ENCODE measurements at regions not wholly inside any gene's neighbourhood (a gene's known extent, or its start where the extent isn't known, plus 50 kb on each side); places are given as distances from the start of the nearest gene placed in this dataset.
A peak's percentile ranks its signal among the peaks of the same experiment; 100 is the strongest.

DNA sequence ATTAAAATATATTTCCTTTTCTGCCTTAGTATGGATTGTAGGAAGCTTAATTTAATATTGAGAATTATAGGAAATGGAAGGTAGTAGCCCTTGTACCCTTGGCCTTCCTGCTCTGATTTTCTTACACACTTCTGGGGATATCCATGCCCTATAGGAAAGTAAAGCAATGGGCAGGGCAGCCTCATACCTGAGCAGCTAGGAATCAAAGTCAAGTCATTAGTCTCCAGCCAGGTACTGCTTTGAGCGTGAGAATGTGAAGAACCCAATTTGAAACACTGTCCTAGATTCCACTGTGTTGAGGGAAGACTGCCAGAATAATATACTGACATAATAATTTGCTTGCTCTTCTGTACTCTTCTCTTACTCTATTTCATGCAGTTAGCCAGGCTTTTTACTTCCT is 51.0 kb upstream of the L3MBTL3 start:
- DNase-seq: no peak

DNA sequence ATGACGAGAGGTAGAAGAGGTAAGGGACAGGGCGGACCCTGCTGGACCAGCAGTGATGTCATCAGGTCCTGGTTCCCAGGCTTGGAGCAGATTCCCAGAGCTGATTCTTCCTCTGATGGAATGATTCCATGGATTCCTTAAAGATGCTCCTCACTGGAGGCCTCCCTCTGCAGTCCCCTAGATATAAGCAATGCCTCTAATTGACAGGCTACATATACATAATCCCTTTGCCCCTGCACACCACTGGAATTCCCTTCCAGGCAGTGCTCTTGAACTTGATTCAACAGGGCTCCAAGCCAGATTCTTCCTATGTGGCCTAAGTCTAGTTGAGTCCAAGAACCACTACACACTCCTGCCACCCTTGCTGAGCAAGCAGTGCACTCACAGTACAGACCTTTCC is 52.3 kb upstream of the L3MBTL3 start:
- peak; percentile 1 for DNase-seq

DNA sequence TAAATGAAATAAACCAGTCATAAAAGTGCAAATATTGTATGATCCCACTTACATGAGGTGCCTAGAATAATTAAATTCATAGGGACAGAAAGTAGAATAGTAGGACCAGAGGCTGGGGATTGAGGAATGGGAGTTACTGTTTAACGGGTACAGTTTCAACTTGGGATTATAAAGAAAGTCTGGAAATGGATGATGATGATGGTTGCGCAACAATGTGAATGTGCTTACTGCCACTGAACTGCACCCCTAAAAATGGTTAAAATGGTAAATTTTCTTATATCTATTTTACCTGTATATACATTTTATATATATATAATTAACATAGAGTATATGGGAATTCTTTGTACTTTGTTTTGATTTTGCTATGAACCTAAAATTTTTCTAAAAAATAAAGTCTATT is 53.3 kb upstream of the L3MBTL3 start:
- no peak for DNase-seq

DNA sequence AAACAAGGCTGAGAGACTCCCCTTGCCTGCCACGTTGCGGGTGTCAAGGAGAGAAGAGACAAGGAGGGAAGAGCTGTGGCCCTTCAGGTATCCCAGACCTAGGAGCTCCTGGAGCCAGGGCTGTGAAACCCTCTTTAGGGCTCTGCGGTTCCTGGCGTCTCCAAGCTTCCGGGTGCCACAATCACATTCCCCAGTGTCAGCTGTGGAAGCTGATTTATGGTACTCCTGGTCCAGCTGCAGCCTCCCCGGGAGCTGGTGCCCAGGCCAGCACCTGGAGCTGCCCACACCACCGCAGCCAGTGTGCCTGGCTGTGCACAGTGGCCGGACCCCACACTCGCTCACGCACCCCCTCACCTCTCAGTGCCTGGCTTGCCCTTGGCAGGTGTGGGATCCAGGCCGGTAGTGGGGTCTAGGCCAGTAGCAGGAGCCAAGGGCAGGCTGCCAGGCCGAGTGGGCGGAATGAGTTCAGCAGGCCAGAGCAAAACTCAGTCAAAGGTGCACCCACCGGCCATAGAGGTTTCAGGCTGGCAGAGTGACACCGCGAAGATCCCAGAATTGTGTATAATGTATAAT is 58.9 kb upstream of the L3MBTL3 start:
- no peak for DNase-seq

DNA sequence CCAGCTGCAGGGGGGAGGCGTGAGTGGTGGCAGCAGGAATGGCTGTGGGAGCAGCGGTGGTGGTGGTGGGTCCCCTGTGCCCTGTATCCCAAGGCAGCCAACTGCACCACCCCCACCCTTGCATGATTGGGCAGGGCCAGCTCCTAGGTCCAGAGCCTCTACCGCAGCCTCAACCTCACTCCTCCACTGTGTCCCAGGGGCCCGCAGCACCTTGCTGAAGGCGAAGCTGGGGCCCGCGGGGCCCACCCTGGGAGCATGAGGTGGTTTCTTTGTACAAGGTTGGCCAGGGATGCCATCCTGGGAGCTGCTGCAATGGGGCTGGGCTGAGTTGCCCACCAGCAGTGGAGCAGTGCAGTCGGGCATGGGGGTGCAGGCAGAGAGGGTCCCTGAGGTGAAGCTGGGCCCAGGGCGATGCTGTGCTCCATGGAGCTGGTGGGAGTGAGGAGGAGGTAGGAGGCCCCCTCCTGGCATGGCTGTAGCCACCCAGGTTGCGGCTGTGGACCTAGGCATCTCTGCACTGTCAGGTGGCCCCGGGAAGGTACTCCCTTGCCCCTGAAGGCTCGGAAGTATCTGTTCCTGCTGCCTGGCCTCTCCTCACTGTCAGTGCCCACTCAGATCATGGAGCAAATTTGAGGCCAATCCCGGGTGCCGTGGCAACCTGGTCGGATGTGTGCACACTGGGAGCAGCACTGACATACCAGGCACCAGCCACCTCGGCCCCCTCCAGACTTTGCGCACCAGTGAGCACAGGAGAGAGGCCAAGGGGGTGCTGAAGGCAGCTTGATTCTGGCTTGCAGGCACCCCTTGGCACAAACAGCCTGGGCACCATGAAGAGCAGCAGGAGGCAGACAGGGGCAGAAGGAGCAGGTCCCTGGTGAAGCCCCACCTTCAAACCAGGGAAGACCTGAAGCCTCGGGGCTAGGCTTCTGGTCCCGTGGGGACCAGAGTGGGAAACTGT is 60.2 kb upstream of the L3MBTL3 start:
- no peak for DNase-seq

DNA sequence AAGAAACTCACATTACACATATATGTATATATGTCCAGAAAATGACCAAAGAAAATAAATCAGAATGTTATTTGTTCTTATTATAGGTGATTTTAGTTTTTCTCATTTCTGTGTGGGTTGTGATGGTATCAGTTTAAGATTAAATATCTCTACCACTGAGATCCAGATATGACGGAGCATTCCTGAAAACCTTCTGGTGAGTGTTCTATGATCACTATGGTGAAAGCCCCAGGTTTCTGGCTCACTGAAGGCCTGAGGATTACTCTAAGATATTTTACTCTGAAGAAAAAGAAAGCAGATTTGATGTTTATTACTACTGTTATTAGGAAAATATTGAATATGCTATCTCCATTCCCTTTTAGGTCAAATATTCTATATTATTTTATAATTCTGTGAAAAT is 62.8 kb upstream of the L3MBTL3 start:
- DNase-seq: no peak

DNA sequence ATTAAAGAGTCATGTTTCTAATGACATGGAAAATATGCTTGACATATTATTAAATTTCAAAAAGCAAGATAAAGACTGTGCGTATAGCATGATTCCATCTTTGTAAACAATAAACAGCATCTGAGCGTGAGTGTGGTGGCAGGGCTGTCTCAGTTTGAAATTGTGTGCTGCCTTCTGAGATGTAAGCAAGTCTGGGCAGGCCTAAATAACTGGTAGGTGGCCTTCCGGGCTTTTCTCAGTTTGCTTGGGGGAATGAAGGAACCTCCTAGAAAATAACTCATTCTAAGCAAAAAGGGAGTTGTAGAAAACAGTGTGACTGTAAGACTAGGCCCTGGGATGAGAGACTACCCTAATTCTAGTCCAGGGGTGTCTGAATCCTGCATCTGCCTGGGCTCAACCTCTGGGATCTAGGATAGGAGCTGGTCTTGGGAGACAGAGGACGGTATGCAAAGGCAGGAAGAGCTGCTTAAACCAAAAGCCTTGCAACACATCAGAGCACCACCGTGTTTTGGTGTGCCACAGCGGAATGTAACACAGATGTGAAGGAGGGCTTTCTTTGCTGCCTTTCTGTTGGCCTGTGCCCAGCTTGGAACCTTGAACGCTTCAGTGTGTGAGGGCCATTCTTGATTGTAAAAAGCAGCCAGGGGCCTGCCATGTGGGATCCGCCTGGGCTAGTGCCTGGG is 63.5 kb upstream of the L3MBTL3 start:
- peak; percentile 9 for DNase-seq

DNA sequence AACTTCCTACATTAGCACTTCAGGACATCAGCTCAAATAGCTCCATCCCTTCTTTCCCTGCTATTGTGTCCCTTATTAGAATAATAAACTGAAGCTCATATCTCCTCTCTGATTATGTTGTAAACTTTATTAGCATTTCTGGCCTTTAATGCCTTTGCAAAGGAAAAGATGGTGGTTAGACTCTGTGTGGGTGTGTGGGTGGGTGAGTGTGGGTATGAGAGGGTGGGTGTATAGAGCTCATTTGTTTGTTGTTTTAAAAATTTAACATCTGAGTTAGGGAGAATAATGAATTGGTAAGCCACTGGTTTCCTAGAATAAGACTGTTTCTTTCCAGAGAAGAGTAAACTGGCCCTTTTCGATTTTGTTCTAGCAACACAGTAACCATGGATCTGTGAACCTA is 70.6 kb upstream of the L3MBTL3 start:
- DNase-seq: no peak

DNA sequence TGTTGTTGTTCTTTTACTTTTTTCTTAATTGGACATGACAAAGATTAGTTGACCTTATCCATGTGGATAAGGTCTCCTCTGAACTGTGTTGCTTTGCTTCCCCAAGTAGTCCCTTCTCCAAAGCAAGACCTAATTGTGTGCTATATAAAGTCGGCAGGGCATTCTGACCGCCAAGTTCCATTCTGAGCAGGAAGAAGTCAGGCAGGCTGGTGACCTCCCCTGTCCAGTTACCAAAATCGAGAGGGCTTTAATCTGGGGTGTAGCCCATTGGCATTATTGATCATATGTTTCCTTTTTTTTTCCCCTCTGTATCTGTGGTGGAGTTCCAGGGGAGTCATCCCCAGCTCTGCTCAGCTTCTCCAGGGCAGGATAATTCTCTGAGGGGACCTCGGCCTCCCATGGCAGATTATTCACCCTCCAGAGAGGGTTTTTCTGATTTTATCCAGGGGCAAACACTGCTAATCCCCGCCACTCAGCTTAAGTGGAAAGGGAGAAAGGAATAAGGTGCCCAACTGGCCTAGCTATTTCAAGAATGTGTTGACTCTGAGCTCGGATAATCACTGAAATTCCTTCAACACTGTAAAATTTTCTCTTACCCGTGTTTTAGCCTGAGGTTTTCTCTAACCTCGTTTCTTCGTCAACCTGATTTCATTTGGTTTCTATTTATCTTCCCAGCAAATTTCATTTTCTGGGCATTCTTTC is 71.8 kb upstream of the L3MBTL3 start:
- DNase-seq: no peak

DNA sequence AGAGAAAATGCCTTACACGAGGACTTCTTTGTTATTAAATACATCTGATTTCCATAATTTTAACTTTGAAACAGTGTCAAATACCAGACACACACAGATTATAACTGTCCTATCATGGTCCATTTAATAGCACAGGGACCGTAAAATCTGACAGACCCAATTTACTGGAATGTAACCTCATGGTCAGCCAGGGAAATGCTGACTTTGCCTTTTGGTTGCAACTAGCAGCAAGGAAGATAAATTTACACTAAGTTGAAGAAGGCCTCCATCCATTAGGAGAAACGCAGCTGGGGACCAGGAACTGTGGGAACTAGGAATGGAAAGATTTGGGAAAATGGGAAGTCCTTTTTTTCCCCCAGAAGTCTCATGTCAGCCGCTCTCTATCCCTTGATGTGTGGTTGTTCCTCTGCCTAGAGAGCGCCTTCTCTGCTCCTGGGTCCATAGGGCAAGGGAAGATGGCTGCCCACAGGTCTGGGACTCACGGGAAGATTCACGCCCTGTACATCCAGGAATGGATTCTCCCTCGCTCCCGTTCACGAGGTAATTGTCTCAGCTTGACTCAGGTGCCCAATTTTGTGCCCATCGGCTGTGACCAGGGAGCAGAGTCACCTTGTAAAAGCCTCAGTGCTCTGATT is 74.6 kb upstream of the L3MBTL3 start:
- no peak for DNase-seq

DNA sequence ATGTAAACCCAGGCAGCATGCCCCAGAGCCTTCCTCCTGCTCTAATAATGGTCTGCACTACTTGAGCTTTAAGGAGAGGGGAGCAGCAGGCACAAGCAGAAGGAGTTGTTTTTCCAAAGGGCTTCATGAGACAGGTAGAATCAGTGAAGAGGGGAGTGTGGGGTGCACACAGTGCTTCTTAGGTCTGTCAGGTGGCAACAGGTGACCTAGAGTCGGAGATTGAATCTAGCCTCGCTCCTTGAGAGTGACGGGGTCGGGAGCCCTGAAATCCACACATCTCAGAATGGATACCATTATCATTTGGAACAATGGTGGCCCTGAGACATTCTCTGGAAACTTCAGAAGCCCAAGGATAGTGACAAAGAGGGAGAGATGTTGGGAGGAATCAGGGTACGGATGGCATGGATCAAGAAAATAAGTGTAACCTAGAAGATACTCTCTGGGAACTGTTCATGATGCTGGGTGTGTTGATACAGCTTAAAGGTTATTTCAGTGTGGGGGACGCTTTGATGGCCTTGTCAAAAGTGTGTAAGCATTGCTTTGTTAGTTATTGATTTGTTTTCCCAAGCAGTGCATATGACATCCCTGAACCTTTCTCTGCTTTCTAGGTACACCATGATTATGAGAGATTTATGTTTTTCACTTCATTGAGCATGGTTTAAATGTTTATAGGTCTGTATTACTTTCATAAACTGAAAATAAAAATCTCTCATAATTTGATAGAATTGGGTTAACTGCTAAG is 77.8 kb upstream of the L3MBTL3 start:
- no peak for DNase-seq

DNA sequence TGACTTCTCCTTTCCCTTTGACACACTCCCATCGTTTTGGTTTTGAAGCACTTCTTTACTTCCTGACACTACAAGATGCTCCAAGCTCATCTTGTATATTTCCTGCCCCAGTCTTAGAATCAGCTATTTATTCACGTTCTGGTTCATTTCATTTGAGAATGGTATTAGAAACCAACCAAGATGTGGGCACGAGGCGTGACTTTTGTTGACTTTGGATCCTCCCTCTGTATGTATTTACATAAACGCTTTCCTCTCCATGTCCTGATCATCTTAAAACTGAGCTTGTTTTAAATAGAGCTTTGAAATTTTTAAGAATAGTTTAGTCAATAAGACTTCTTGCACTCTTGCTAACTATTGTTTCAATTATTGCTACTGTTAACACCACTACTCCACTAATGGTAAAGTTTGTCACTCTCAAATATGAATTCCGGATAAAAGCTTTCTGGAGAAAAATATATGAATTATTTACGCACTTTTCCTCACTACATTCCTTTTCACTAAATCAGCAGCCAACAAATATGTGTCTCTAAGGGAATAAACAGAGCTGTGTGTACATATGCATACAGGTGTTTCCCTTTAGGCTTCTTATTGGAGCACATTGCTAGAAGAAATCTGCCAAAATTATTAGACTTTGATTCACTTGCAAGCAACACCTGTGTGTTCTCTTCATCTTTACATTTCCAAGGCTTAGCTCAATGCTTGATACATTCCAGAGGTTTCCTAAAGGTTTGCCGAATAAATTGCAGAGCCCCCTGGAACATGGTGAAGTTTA is 77.3 kb upstream of the TMEM244 start:
- no peak for DNase-seq

DNA sequence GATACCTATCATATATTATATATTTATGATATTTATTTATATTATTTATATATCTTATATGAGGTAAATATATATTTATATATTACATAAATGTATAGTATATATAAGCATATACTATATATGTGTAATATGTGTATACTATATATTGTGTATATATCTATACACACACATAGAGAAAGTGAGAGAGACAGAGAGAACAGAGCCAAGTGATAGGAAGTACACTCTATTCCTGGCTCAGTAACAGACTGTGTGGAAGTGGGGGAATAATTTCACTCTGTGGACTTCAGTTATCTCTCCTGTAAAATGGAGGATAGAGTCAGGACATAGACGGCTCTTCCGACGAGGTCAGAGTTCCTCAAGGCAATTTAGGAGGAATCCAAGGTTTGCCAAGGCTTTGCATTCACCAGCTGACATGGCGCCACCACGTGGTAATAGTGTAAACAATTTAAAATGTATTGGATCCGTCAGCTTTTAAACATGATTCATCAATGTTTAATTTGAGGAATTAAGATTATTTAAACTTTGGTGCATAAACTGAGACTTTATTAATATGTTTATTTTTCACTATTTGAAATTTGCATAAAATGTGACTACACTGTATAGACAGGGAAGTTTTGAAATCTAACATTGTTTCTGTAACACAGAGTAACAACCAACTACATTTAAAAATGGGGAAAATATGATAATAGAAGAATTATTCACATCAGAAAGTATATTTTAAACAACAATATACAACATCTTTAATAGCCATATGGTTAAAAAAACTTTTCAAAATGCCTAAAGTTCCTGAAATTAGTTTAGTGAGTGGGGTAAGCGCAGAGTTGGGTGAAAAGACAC is 75.4 kb upstream of the TMEM244 start:
- peak; percentile 72 for DNase-seq

DNA sequence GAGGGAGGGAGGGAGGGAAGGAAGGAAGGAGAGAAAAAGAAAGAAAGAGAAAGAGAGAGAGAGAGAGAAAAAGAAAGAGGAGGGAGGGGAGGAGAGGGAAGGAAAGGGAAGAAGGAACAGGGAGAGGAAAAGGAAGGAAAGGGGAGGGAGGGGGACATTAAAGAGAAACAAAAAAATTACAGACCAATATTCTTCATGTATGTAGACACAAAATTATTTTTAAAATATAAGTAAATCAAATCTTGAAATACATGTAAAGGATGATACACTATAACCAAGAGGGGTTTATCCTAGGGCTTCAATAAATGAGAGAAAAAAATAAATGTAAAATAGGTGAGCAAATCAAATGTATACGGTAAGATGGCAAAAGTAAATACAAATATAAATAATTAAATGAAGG is 71.2 kb upstream of the TMEM244 start:
- DNase-seq: no peak

DNA sequence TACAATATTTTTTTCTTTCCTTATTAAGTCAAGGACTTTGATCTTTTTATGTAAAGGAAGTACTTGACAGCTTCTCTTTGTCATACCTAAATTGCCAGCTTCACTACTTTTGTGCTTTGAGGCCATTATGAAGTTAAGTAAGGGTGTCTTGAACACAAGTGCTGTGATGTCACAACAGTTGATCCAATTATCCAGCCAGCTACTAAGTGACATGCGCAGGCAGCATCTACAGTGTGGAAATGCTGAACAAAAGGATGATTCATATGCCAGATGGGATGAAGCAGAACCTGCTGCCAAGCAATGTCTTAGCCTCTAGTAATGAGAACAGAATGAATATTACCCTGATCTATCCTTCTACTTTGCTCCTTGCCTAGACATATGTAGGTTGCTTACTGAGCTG is 68.3 kb upstream of the TMEM244 start:
- peak; percentile 81 for DNase-seq

DNA sequence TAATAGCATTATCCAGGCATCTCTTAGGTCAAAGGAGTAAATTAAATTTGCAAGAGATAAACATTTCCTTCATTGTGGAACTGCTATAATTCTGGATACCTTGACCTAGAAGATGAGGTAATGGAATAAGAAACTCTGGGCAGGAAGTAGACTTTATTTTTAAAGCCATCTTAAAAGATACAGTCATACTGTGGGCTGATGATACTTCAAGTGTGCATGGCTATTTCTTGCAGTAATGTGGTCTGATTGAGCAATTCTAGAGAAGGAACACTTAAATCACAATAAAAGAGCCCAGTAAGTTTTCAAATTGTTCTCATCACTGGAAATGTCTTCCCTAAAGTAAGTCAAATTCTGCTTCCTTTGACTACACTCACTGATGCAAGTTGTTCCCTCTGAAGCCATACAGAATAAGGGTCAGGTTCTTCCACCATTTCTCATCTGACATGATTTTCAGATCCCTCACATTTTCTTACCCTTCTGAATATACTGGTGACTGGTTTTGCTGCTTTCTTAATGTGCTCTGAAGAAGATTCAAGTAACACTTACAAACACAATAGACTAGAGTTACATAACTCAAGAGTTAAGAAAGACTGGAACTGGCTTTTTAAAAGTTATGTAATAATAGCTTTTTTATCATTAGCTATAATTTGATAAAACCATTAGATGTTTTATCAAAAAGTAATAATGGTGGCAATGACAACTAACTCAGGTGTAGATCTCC is 62.6 kb upstream of the TMEM244 start:
- peak; percentile 27 for DNase-seq

DNA sequence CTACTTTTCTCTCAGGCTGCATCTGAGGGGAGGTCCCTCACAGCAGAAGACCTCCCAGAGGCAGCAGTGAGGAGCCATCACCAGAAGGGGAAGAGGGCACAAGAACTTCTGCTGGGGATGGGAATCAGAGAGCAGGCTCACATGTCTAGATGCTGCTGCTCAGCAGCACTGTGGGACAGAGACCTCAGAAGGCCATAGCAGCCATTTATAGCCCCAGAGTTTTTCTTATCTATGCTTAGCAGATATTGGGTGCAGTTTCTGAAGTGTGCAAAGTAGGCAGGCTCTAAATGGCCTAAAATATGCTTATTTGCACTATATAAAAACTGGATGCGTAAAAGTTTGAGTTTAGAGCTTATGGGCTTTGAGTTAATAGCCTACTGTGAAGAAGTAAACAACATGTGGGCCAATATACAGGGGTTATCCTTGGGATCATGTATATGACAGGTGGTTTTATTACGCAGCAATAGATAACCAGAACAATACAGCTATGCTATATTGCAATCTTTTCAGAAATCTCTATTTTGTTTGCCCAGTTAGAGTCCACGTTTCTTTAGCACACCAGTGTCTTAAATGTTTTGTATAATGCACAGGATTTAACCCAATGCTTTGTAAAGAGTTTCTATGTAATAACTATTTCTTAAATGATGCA is 60.2 kb upstream of the TMEM244 start:
- DNase-seq: no peak

DNA sequence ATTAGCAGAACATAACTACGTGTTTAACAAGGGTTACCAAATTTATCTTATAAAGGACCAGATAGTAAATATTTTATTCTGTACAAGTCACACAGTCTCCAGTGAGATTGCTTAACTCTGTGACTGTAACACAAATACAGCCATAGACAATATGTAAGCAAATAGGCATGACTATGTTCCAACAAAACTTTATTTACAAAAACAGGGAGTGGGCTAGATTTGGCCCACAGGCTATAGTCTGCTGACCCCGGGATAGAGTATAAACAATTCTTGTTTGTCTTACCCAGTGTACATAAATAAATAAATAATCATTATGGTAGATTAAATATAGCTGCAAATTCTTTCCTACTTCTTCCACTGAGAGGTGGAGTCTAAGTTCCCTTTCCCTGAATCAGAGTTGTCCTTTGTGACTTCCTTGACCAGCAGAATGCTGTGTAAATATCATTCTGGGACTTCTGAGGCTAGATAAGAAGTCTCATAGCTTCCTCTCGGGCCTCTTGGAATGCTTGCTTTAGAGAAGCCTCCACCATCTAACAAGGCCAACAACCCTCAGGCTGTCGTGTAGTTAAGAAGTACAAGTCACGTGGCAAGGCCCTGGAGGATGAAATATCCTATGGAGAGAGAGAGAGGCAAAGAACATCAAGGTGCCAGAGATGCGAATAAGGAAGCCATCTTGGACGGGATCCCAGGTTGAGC is 59.1 kb upstream of the TMEM244 start:
- DNase-seq: no peak
